HUES64 (cell line): ENCODE measurements at regions not wholly inside any gene's neighbourhood (a gene's known extent, or its start where the extent isn't known, plus 50 kb on each side); places are given as distances from the start of the nearest gene placed in this dataset.

Experiments
- H3K27ac ChIP-seq: 2 replicates; pipeline ENCODE4 v1.7.0; 2013; ENCODE audit warnings: low read depth, low read length, inconsistent platforms
- H3K27me3 ChIP-seq: 2 replicates; pipeline ENCODE4 v1.6.1; 2013; ENCODE audit warnings: mild to moderate bottlenecking, low read length; ENCODE audit not compliant: insufficient read depth
- H3K36me3 ChIP-seq: 2 replicates; pipeline ENCODE4 v1.6.1; 2013; ENCODE audit warnings: mild to moderate bottlenecking, low read length; ENCODE audit not compliant: insufficient read depth
- H3K4me1 ChIP-seq: 2 replicates; pipeline ENCODE4 v1.6.1; 2013; ENCODE audit warnings: mild to moderate bottlenecking, low read length, moderate library complexity; ENCODE audit not compliant: insufficient read depth
- H3K4me3 ChIP-seq: 2 replicates; pipeline ENCODE4 v1.5.1; 2013; ENCODE audit warnings: mild to moderate bottlenecking, low read length, moderate library complexity
- H3K9ac ChIP-seq: 2 replicates; pipeline ENCODE4 v1.6.1; 2013; ENCODE audit warnings: mild to moderate bottlenecking, low read depth, low read length
- H3K9me3 ChIP-seq: 2 replicates; pipeline ENCODE4 v1.6.1; 2013; ENCODE audit warnings: low read depth, low read length; ENCODE audit not compliant: insufficient read depth
- WGBS: fragments of 150-250, 120-280 bp; methylation state at CpG from one replicate; pipeline ENCODE4 v1.1.7; 2013; ENCODE audit warnings: missing lambda C conversion rate; 5-methylcytosine and 5-hydroxymethylcytosine counted together

DNA sequence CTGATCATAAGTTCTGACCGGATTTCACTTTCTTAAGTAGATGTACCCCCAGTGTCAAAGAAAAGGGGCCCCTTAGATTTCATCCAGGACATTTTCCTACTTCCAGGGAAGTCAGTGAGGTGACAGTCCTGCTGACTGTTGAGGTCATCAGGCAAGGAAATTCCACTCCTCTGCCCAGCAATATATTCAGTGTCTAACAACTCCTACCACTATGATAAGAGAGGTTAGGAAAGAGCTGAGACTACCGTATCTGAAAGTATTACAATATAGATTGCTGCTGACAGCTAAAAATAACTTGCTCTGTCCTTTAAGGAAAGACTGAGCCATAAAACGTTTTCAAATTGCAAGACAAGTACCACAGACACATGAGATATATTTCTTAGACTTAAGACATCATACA, 325.1 kb downstream of the EFNB2 start:
- H3K4me3 ChIP-seq = no peak overlapping the region
- 80% methylated on average over 2 of the region's 3 CpGs for WGBS

DNA sequence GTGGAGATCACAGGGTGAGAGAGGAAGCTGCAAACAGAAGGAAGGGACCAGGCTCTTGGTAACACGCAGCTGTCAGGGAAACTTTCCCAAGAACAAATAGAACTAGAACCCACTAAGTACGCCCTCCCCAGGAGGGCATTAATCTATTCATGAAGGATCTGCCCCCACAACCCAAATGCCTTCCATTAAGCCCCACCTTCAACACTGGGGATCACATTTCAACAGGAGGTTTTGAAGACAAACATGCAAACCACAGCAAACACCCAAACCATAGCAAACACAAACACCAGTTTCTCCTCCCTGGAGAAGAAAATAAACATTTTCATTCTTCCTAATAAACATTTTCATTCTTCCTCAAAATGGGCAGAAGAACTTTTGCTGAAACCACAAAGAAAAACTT, 329.6 kb downstream of the EFNB2 start:
- Histone ChIP-seq H3K27me3 (no peaks in the 10 kb centered on the region), H3K4me3 (no peak overlapping the region), H3K36me3 (no peaks in the 10 kb centered on the region), H3K9me3 (no peaks in the 10 kb centered on the region), H3K27ac (no peak overlapping the region), H3K9ac (no peak overlapping the region), H3K4me1 (peaks cover 9% of the 10 kb centered on the region; the same call in 1 of the 2 replicates)
- 59% methylated on average over 2 of the region's 2 CpGs for WGBS

More for the DNA sequence above, 325.1 kb downstream of the EFNB2 start:
- H3K27ac ChIP-seq = no peak overlapping the region
- no peaks in the 10 kb centered on the region for H3K9me3 ChIP-seq
- H3K36me3 ChIP-seq = no peaks in the 10 kb centered on the region
- no peaks in the 10 kb centered on the region for H3K27me3 ChIP-seq
- no peak overlapping the region for H3K9ac ChIP-seq
- peaks cover 14% of the 10 kb centered on the region for H3K4me1 ChIP-seq

DNA sequence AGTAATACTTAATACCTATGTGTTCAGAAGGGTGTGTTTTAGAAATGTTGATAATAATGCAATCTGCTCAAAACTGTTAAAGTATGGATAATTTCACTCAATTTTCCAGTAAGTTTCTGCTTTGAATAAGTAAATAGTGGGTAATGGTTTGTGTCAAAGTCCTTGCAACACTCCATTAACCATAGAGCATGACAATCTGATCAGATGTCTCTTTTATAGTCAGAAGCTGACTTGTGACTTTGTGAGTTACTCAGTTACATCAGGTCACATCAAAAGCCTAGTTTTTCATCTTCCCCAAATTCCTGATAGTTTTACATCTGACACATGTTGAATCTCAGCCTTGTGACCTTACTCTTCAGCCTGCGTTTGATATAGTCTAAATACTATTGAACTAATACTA, 338.0 kb downstream of the EFNB2 start:
- H3K27ac ChIP-seq = no peak overlapping the region
- no peaks in the 10 kb centered on the region for H3K9me3 ChIP-seq
- H3K9ac ChIP-seq = no peak overlapping the region
- no peak overlapping the region for H3K4me3 ChIP-seq
- H3K36me3 ChIP-seq = no peaks in the 10 kb centered on the region
- no CpG with 5 or more reads among the region's 1 CpG for WGBS
- H3K4me1 ChIP-seq = peaks cover 7% of the 10 kb centered on the region; the same call in 1 of the 2 replicates
- no peaks in the 10 kb centered on the region for H3K27me3 ChIP-seq

DNA sequence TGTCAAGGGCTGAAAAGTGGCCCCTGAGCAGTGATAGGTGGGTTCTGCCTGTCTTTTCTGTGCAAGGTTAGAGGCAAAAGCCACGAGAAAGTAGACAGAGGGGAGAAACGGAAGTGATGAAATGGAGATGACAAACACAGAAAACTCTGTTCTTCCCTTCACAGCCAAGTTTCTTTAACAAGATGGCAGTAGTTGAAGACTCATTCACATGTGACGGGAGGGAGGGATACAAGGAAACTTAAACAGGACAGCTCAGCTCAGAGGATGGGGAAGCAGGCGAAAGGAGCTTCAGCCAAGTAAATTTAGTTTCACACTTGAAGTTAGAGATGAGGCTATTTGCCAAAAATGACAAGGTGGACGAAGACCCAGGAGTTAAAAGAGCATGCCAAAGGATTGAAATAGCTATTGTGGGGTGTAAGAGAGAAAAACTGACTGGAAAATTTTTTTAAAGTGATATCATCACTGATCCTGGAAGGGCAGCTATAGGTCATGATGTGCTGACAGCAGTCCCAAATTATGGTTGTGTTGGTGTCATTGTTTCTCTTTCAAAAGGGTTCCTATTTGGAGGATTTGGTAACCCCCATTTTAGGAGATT, 347.9 kb downstream of the EFNB2 start:
- H3K9me3 ChIP-seq = peaks cover 2% of the 10 kb centered on the region; the same call in 1 of the 2 replicates
- H3K27ac ChIP-seq = no peak overlapping the region
- H3K9ac ChIP-seq = no peak overlapping the region
- H3K27me3 ChIP-seq = no peaks in the 10 kb centered on the region
- no peaks in the 10 kb centered on the region for H3K36me3 ChIP-seq
- no peaks in the 10 kb centered on the region for H3K4me1 ChIP-seq
- no peak overlapping the region for H3K4me3 ChIP-seq
- WGBS = 74% methylated on average over 5 of the region's 5 CpGs

DNA sequence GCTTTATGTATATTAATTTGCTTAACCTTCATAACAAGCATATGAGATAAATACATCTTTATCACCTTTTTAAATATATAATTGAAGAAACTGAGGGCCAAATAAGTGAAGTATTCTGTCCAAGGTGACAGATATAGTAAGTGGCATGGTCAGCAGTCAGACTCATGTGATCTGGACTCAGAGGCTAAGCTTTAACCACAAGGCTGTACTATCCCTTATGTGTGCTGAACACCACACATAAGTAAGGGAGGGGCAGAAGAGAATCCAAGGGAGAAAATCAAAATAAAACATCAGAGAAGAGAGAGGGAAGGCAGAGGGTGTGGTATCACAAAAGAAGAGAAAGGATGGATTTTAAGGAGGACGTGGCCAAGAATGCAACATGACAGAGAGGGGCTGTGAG, 348.4 kb downstream of the EFNB2 start:
- H3K27me3 ChIP-seq = no peaks in the 10 kb centered on the region
- no peak overlapping the region for H3K4me3 ChIP-seq
- WGBS = 93% methylated on average over 1 of the region's 1 CpG
- H3K9me3 ChIP-seq = peaks cover 2% of the 10 kb centered on the region; the same call in 1 of the 2 replicates
- no peaks in the 10 kb centered on the region for H3K36me3 ChIP-seq
- H3K4me1 ChIP-seq = no peaks in the 10 kb centered on the region
- no peak overlapping the region for H3K27ac ChIP-seq
- H3K9ac ChIP-seq = no peak overlapping the region

DNA sequence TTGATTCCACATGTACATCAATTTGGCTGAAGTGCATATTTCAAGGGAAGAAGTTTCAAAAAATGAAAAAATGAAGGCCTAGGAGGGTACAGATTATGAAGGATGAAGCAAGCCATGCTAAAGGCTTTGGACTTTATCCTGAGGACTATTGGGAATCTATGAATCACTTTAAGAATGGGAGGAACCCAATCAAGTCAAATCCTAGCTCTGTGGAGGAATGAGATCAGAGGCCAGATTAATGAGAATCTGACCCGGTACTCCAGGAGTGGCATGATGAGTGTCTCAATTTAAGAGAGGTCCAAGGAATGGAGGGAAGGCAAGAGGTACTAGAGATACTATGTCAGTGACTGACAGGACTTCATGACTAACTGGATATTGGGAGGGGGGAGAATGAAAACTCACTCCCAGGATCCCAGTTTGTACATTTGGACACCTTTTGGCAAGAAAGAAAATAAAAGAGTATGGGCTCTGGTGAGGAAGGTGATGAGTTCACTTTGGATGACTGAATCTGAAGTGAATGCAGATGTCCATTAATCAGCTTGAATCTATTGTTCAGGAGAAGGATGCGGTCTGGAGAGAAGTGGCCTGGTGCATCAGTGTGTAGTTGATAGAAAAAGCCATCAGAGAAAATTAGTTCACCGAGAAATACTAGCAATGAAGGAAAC, 349.0 kb downstream of the EFNB2 start:
- Histone ChIP-seq H3K27me3 (no peaks in the 10 kb centered on the region), H3K27ac (no peak overlapping the region), H3K9ac (no peak overlapping the region), H3K4me3 (no peak overlapping the region), H3K36me3 (no peaks in the 10 kb centered on the region), H3K9me3 (peaks cover 2% of the 10 kb centered on the region; the same call in 1 of the 2 replicates), H3K4me1 (no peaks in the 10 kb centered on the region)
- 94% methylated on average over 3 of the region's 3 CpGs for WGBS

DNA sequence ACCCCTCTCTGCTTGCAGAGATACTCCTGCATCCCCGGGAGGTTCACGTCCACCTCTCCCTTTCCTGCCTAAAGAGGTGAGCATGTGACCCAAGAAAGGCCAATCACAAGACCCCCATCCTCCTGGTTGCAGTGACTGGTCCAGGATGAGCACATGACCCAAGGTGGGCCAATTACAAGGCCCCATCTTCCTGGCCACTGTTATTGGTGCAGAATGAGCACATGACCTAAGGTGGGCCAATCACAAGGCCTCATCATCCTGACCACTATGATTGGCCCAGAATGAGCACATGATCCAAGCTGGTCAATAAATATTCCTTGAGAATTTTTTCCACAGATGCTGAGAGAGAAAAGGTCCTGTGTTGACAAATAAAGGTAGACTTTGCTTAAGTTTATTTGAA, 350.7 kb downstream of the EFNB2 start:
- H3K4me1 ChIP-seq = no peaks in the 10 kb centered on the region
- no peak overlapping the region for H3K27ac ChIP-seq
- no peaks in the 10 kb centered on the region for H3K36me3 ChIP-seq
- no peak overlapping the region for H3K9ac ChIP-seq
- H3K27me3 ChIP-seq = no peaks in the 10 kb centered on the region
- H3K4me3 ChIP-seq = no peak overlapping the region
- WGBS = 95% methylated on average over 2 of the region's 2 CpGs
- peaks cover 2% of the 10 kb centered on the region; the same call in 1 of the 2 replicates for H3K9me3 ChIP-seq

DNA sequence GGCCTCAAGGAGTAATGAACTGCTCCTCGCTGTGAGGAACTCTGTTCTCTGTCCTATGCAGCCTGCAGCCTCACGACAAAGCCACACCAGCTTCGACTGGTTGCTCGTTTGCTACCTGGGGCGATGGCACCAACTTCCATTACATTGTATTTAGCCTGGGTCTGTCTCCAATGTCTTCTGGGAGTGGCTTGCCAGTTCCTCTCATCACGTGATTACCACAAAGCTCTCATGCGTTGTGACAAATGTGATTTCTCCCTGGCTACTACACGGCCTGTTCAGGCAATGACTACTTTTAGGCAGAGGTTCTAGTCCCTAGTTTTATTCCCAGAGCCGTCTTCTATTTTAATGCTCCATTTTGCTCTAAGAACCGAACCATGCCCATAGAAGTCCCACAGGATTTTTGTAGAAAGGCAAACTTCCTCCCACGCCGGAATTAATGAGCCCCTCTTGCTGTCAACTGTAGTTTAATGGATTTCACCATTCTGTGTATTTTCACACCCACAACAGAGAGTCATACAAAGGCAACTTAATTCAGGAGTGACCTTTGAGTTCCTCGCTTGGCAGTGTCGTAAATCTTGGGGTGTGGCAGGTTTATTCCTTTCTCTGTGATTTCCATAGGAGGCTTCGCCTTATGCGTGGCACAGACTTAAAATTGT, 351.9 kb downstream of the EFNB2 start:
- Histone ChIP-seq H3K9ac (no peak overlapping the region), H3K4me1 (no peaks in the 10 kb centered on the region), H3K4me3 (no peak overlapping the region), H3K27ac (no peak overlapping the region), H3K27me3 (no peaks in the 10 kb centered on the region), H3K36me3 (no peaks in the 10 kb centered on the region), H3K9me3 (peaks cover 2% of the 10 kb centered on the region; the same call in 1 of the 2 replicates)
- 93% methylated on average over 16 of the region's 16 CpGs for WGBS

DNA sequence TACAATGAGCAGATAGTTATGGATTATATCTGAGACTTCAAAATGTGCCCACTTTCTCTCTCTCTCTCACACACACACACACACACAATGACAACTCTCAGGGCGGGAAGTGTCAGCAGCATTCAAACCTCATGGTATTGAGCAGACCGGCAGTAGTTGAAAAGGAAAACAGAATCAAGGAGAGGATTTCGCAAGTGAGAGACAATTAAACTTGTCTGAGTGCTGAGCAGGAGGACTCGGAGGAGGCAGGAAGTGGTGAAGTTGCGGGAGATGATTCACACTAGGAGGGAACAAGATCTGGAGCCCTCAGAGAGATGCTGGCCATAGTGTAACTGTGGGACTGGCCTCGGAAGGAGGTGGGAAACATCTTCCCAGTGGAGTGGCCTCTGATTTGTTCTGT, 353.1 kb downstream of the EFNB2 start:
- Histone ChIP-seq H3K27me3 (no peaks in the 10 kb centered on the region), H3K9ac (no peak overlapping the region), H3K36me3 (no peaks in the 10 kb centered on the region), H3K27ac (no peak overlapping the region), H3K4me1 (no peaks in the 10 kb centered on the region), H3K4me3 (no peak overlapping the region), H3K9me3 (peaks cover 2% of the 10 kb centered on the region; the same call in 1 of the 2 replicates)
- WGBS = 88% methylated on average over 6 of the region's 6 CpGs

DNA sequence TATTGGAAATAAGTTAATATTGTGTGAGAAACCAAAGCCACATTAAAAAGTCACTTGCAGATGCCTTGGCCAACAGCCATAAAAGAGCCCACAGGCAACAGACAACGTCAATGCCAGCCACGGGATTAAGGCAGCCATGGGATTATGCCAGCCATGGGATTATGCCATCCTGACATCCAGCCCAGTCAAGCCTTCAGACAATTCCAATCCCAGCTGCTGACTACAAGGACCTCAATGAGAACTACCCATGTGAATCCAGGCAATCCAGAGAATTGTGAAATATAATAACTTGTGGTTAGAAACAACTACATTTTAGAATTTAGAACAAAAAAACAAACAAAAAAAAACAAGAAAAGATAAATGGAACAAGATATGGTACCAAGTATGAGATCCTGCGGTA, 356.6 kb downstream of the EFNB2 start:
- H3K27me3 ChIP-seq = no peaks in the 10 kb centered on the region
- H3K4me1 ChIP-seq = no peaks in the 10 kb centered on the region
- no peak overlapping the region for H3K9ac ChIP-seq
- H3K4me3 ChIP-seq = no peak overlapping the region
- H3K36me3 ChIP-seq = no peaks in the 10 kb centered on the region
- no peaks in the 10 kb centered on the region for H3K9me3 ChIP-seq
- 92% methylated on average over 3 of the region's 3 CpGs for WGBS
- no peak overlapping the region for H3K27ac ChIP-seq

DNA sequence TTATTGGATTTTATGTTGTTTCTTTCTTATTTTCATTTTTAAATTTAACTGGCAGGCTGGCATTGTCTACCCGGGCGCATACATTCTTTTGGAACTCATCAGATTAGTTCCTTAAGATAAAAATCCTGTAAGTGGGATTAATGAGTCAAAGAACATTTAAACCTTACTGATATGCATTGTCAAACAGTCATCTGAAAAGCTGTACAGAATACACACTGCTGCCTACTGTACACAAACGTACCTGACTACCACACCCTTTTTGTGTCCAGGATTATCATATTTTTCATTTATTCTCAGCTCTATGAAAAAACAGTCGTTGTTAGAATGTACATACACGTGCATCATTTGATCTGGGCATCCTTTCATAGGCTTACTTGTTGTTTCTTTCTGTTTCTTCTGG, 358.3 kb downstream of the EFNB2 start:
- no peak overlapping the region for H3K4me3 ChIP-seq
- H3K36me3 ChIP-seq = no peaks in the 10 kb centered on the region
- H3K27me3 ChIP-seq = no peaks in the 10 kb centered on the region
- H3K4me1 ChIP-seq = no peaks in the 10 kb centered on the region
- no peak overlapping the region for H3K9ac ChIP-seq
- 93% methylated on average over 3 of the region's 5 CpGs for WGBS
- H3K9me3 ChIP-seq = no peaks in the 10 kb centered on the region
- no peak overlapping the region for H3K27ac ChIP-seq
